ENCODE measurements at regions not wholly inside any gene's neighbourhood (a gene's known extent, or its start where the extent isn't known, plus 50 kb on each side); places are given as distances from the start of the nearest gene placed in this dataset.

DNA sequence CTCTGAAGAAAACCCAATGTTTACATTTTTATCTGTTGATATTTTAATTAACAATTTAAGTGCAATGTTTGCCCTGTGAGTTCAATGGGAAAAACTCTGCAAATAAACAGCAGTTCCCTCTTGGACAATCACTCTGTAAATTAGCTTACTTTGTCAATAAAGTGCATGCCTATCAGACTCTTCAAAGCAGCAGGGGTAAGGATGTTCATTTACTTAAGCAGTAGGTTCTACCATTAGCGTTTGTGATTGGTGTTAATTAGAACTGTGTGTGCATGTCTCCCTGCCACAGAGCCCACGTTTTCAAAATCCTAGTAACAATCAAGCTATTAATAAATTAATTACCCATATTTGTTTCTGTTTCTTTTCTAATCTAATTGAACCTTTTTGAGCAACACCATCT, 1921.6 kb upstream of the WWC1 start:
- no peaks in the 10 kb centered on the region for H3K36me3 ChIP-seq
- H3K9me3 ChIP-seq: peaks cover 3% of the 10 kb centered on the region; the same call in 1 of the 2 replicates
- no peak overlapping the region for H3K4me3 ChIP-seq (ENCODE audit: low read depth, low read length)
- no peaks in the 10 kb centered on the region for H3K27me3 ChIP-seq
- no peak for DNase-seq
- TF ChIP-seq, protein P1, sequence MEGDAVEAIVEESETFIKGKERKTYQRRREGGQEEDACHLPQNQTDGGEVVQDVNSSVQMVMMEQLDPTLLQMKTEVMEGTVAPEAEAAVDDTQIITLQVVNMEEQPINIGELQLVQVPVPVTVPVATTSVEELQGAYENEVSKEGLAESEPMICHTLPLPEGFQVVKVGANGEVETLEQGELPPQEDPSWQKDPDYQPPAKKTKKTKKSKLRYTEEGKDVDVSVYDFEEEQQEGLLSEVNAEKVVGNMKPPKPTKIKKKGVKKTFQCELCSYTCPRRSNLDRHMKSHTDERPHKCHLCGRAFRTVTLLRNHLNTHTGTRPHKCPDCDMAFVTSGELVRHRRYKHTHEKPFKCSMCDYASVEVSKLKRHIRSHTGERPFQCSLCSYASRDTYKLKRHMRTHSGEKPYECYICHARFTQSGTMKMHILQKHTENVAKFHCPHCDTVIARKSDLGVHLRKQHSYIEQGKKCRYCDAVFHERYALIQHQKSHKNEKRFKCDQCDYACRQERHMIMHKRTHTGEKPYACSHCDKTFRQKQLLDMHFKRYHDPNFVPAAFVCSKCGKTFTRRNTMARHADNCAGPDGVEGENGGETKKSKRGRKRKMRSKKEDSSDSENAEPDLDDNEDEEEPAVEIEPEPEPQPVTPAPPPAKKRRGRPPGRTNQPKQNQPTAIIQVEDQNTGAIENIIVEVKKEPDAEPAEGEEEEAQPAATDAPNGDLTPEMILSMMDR (IDR thresholded peaks at IDR 0.05; ENCODE audit: low read depth, low read length): no peak
- H3K4me1 ChIP-seq: no peaks in the 10 kb centered on the region

DNA sequence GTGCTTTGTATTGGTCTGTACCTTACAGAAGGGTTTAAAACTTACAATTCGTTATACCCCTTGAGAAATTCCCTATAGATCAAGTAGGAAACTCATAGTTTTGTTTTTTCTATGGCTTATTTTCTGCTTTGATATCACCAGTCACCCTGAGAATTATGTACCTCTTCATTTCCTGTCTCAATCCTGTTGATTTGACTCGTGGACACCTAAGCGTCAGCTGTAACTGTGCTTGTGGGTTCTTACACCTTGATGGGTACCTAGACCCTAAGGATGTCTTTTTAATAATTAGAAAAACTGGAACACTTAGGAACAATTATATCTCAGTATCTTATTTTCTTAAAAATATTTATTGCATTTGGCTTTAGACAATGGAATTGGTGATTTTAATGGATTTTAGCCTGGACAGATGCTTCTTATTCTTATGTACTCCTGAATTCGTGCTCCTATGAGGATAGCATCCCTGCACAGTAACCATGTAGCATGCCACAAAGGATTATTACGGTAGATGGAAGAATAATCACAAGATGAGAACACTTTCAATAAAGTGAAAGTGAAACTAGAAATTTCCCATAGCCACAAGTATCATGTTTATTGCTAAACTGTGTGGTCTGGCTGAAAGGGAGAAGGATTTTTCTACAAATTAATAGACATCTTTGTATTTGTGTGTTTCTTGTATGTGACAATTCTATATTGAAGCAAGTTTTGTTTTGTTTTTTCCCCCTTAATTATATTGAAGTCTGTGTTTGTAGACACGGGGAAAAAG, 1920.3 kb upstream of the WWC1 start:
- Histone ChIP-seq H3K27me3 (no peaks in the 10 kb centered on the region), H3K36me3 (no peaks in the 10 kb centered on the region), H3K4me1 (no peaks in the 10 kb centered on the region), H3K9me3 (peaks cover 3% of the 10 kb centered on the region; the same call in 1 of the 2 replicates), H3K4me3 (ENCODE audit: low read depth, low read length) (peak overlapping the region; percentile 54)
- DNase-seq: no peak
- TF ChIP-seq, protein P1 (IDR thresholded peaks at IDR 0.05; ENCODE audit: low read depth, low read length): no peak

DNA sequence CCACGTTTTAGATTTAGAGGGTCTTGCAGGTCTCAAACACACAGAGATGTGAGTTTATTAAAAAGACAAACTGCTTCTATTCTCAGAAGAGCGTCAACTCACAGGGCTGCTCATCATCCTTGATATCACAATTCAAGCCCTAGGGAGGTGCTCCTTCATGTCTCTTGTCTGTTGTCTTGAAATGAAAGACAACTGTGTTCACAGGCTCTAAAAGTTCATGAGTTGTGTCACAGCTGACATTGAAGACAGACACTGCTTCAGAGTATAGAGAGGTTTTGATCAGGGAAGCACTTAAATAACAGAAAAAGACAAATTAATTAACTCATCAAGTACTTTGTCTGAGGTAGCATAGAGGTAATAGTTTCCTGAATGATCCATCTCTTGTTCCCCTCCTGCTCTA, 1917.6 kb upstream of the WWC1 start:
- DNase-seq: no peak
- peaks cover 6% of the 10 kb centered on the region; the same call in 1 of the 2 replicates for H3K4me1 ChIP-seq
- H3K9me3 ChIP-seq: peaks cover 6% of the 10 kb centered on the region
- H3K27me3 ChIP-seq: no peaks in the 10 kb centered on the region
- no peaks in the 10 kb centered on the region for H3K36me3 ChIP-seq
- TF ChIP-seq, protein P1 (IDR thresholded peaks at IDR 0.05; ENCODE audit: low read depth, low read length): no peak
- H3K4me3 ChIP-seq (ENCODE audit: low read depth, low read length): no peak overlapping the region

DNA sequence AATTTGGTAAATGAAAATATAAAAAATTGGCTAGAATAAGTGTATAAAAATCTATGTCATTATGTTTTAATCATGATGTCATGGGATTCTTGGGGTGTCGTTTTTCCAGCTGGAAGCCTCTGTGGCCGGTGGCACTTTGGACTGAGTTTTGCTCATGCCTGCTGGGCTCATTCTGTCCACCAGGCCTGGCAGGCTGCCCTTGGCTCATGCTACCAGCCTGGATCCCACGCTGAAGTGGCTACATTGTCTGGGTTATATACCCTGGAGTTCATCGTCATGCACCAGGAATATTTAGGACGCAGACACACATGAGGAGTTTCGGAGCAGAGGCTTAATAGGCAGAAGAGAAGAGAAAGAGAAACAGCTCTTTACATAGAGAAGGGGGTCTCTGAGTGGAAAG, 1913.7 kb upstream of the WWC1 start:
- no peak overlapping the region for H3K4me3 ChIP-seq (ENCODE audit: low read depth, low read length)
- H3K9me3 ChIP-seq: peaks cover 6% of the 10 kb centered on the region
- TF ChIP-seq, protein P1 (IDR thresholded peaks at IDR 0.05; ENCODE audit: low read depth, low read length): 0 out of 2 replicates have a peak, but pooled peaks have one; percentile 6
- no peaks in the 10 kb centered on the region for H3K36me3 ChIP-seq
- peaks cover 6% of the 10 kb centered on the region; the same call in 1 of the 2 replicates for H3K4me1 ChIP-seq
- peak; percentile 47 for DNase-seq
- no peaks in the 10 kb centered on the region for H3K27me3 ChIP-seq

DNA sequence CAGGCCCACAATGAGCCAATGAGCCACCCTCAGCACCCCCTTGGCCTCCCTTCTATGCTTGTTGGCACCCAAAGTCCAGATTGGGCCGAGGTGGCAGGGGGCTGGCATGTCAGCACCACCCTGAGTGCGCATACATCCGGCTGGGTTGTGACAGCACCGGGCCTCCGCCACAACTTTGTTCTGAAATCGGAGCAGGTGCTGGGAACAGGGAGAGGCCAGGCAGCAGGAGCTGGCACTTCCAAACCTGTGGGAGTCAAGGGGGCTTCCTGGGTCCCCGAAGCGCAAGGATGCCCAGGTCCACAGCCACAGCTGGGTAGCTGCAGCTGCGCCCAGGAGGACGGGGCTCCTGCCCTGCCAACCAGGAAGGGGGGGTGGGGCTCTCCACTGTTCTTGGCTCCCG, 1911.9 kb upstream of the WWC1 start:
- no peak for DNase-seq
- Histone ChIP-seq H3K4me1 (peaks cover 6% of the 10 kb centered on the region; the same call in 1 of the 2 replicates), H3K36me3 (no peaks in the 10 kb centered on the region), H3K9me3 (peaks cover 4% of the 10 kb centered on the region; the same call in 1 of the 2 replicates), H3K27me3 (no peaks in the 10 kb centered on the region), H3K4me3 (ENCODE audit: low read depth, low read length) (no peak overlapping the region)
- TF ChIP-seq, protein P1 (IDR thresholded peaks at IDR 0.05; ENCODE audit: low read depth, low read length): no peak

DNA sequence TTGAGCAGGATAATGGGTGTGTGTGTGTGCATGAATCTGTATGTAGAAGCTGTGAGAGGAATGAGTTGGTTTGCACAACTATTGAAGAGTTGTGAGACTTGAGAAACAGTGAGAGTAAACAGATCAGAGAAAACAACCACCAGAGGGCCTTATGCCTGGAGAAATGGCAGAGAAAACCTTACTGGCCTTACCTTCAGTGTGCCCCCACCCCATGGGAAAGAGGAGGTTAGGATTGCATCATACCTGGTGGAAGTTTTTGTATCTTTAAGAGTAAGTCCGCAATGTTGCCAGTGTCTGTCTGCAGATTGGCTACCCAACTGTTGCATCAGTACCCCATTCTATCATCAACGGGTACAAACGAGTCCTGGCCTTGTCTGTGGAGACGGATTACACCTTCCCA, 1909.4 kb upstream of the WWC1 start:
- no peaks in the 10 kb centered on the region for H3K27me3 ChIP-seq
- TF ChIP-seq, protein P1 (IDR thresholded peaks at IDR 0.05; ENCODE audit: low read depth, low read length): no peak
- H3K4me1 ChIP-seq: peaks cover 6% of the 10 kb centered on the region; the same call in 1 of the 2 replicates
- no peaks in the 10 kb centered on the region for H3K36me3 ChIP-seq
- DNase-seq: no peak
- H3K4me3 ChIP-seq (ENCODE audit: low read depth, low read length): no peak overlapping the region
- peaks cover 4% of the 10 kb centered on the region; the same call in 1 of the 2 replicates for H3K9me3 ChIP-seq

Data from BE2C (cell line).